HFFc6 (cell line): ENCODE measurements at regions not wholly inside any gene's neighbourhood (a gene's known extent, or its start where the extent isn't known, plus 50 kb on each side); places are given as distances from the start of the nearest gene placed in this dataset.

ENCODE experiments used
- DNase-seq: peaks from one replicate; pipeline ENCODE4 v3.0.0-alpha.2; 2018
- H3K27ac Mint-ChIP-seq: 2 replicates; pipeline ENCODE4 v1.8.0; 2020; ENCODE audit warnings: mild to moderate bottlenecking, mixed read lengths
- H3K27me3 Mint-ChIP-seq: 2 replicates; pipeline ENCODE4 v1.8.0; 2021; ENCODE audit warnings: mild to moderate bottlenecking, moderate library complexity, mixed read lengths; ENCODE audit not compliant: insufficient read depth
- H3K36me3 Mint-ChIP-seq: 2 replicates; pipeline ENCODE4 v1.8.0; 2021; ENCODE audit warnings: low read depth, mixed read lengths
- H3K4me1 Mint-ChIP-seq: 2 replicates; pipeline ENCODE4 v1.8.0; 2020; ENCODE audit warnings: low read depth, mixed read lengths
- H3K4me3 Mint-ChIP-seq: 2 replicates; pipeline ENCODE4 v1.8.0; 2020; ENCODE audit warnings: mild to moderate bottlenecking, moderate library complexity, mixed read lengths
- H3K9me3 Mint-ChIP-seq: 2 replicates; pipeline ENCODE4 v1.8.0; 2020; ENCODE audit warnings: mild to moderate bottlenecking, mixed read lengths
- CTCF ChIP-seq: fragments of 200-600 bp; sonication (generic); IDR thresholded peaks from 2 replicates; pipeline ENCODE4 v1.5.0; 2021; ENCODE audit warnings: antibody characterized with exemption, mild to moderate bottlenecking

- H3K9me3 Mint-ChIP-seq = no peaks in the 10 kb centered on the region; the same call in 1 of the 2 replicates
- H3K36me3 Mint-ChIP-seq = no peaks in the 10 kb centered on the region
- DNase-seq = no peak
- no peak overlapping the region for H3K27ac Mint-ChIP-seq
- no peaks in the 10 kb centered on the region for H3K4me1 Mint-ChIP-seq
- H3K27me3 Mint-ChIP-seq = peaks cover 9% of the 10 kb centered on the region
- TF ChIP-seq CTCF = no peak
- no peak overlapping the region for H3K4me3 Mint-ChIP-seq
These were observed 94.4 kb upstream of the MEIS1 start for GRCh38 chr2:66340521-66340920.

GRCh38 chr2:66334237-66335029, 100.5 kb upstream of the MEIS1 start:
- no peak for TF ChIP-seq CTCF
- no peaks in the 10 kb centered on the region for H3K36me3 Mint-ChIP-seq
- no peak overlapping the region for H3K4me3 Mint-ChIP-seq
- H3K27ac Mint-ChIP-seq = no peak overlapping the region
- H3K4me1 Mint-ChIP-seq = no peaks in the 10 kb centered on the region
- H3K27me3 Mint-ChIP-seq = peaks cover 6% of the 10 kb centered on the region
- H3K9me3 Mint-ChIP-seq = no peaks in the 10 kb centered on the region
- DNase-seq = no peak

- Mint-ChIP-seq H3K9me3 (no peaks in the 10 kb centered on the region), H3K4me1 (no peaks in the 10 kb centered on the region), H3K27me3 (peaks cover 15% of the 10 kb centered on the region), H3K36me3 (no peaks in the 10 kb centered on the region), H3K4me3 (no peak overlapping the region), H3K27ac (no peak overlapping the region)
- DNase-seq = no peak
- no peak for TF ChIP-seq CTCF
These were observed 103.7 kb upstream of the MEIS1 start for GRCh38 chr2:66331176-66331575.

- no peak for DNase-seq
- H3K4me3 Mint-ChIP-seq = no peak overlapping the region
- peaks cover 12% of the 10 kb centered on the region for H3K27me3 Mint-ChIP-seq
- H3K36me3 Mint-ChIP-seq = no peaks in the 10 kb centered on the region
- H3K27ac Mint-ChIP-seq = no peak overlapping the region
- no peaks in the 10 kb centered on the region for H3K4me1 Mint-ChIP-seq
- TF ChIP-seq CTCF = no peak
- H3K9me3 Mint-ChIP-seq = no peaks in the 10 kb centered on the region
These were observed 105.8 kb upstream of the MEIS1 start for GRCh38 chr2:66329081-66329605.

GRCh38 chr2:66327066-66327740, 107.7 kb upstream of the MEIS1 start:
- H3K36me3 Mint-ChIP-seq = no peaks in the 10 kb centered on the region
- H3K4me3 Mint-ChIP-seq = no peak overlapping the region
- H3K9me3 Mint-ChIP-seq = no peaks in the 10 kb centered on the region
- H3K27ac Mint-ChIP-seq = no peak overlapping the region
- no peak for DNase-seq
- TF ChIP-seq CTCF = no peak
- H3K27me3 Mint-ChIP-seq = peaks cover 9% of the 10 kb centered on the region
- H3K4me1 Mint-ChIP-seq = no peaks in the 10 kb centered on the region
